COLO668 (cell line): ENCODE measurements at regions not wholly inside any gene's neighbourhood (a gene's known extent, or its start where the extent isn't known, plus 50 kb on each side); places are given as distances from the start of the nearest gene placed in this dataset.
"Not testable (repeated sequence)": the region's sequence is repeated elsewhere in the genome, so short reads cannot be mapped to it uniquely, and the experiment has no call there.

Source experiments
- DNase-seq: peaks from one replicate; lab custom pipeline; 2025; ENCODE audit not compliant: unreplicated experiment; lab: John Stamatoyannopoulos, UW

GRCh38 chr16:59067205-59067604 lies 333.1 kb upstream of the GOT2 start:
- DNase-seq = no peak

DNA sequence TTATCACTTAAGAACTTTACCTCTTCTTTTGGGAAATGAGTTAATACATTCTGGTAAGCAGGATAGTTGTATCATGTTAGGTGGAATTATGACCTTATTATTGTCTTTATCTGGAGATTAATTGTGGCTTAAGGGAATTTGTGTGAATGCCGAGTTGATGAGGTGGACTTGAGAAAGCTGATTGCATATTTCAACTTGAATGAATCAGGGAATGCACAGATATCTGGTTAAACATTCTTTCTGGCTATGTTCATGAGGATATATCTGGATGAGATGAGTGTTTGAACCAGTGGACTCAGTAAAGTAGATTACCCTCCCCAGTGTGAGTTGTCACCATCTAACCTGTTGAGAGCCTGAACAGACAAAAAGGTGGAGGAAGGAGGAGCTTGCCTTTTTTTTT lies 326.1 kb upstream of the GOT2 start:
- no peak for DNase-seq

GRCh38 chr16:59058250-59058649 lies 324.1 kb upstream of the GOT2 start:
- DNase-seq = no peak

GRCh38 chr16:59053911-59054310 lies 319.8 kb upstream of the GOT2 start:
- DNase-seq = no peak

- DNase-seq = no peak
Measured at GRCh38 chr16:59052231-59052630, 318.1 kb upstream of the GOT2 start.

- DNase-seq = no peak
Measured at GRCh38 chr16:59048876-59049275, 314.8 kb upstream of the GOT2 start.

DNA sequence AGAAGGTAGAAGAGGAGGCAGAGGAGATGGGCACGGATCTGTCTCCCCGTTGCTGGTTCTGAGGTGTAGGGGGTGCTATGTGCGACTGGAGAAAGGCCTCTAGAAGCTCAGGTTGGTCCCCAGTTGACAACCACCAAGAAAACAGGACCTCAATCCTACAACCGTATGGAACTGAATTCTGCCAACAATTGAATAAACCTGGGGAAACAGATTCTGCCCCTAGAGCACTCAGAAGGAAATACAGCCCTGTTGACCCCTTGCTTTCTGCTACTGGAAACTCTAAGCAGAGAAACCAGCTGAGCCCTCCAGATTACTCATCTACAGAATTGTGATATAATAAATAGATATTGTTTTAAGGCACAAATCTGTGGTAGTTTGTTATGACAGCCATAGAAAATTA lies 313.0 kb upstream of the GOT2 start:
- no peak for DNase-seq

DNA sequence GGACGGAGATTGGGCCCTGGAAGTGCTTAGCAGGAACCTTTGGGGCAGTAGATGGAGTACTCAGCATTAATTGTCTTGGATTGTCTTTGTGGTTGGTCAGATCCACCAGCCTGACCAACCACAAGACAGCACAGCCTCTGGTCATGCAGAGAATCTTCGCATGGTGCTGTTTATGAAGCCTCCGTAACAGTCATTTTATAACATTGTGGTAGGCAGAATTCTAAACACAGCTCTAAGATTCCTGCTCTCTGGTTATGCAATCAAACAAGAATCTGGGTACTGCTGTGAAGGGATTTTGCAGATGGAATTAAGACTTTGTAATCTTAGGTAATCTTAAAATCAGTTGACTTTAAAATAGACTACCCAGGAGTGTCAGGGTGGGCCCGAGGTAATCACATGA lies 312.2 kb upstream of the GOT2 start:
- no peak for DNase-seq

- no peak for DNase-seq
Measured at GRCh38 chr16:59045501-59045900, 311.4 kb upstream of the GOT2 start.

DNA sequence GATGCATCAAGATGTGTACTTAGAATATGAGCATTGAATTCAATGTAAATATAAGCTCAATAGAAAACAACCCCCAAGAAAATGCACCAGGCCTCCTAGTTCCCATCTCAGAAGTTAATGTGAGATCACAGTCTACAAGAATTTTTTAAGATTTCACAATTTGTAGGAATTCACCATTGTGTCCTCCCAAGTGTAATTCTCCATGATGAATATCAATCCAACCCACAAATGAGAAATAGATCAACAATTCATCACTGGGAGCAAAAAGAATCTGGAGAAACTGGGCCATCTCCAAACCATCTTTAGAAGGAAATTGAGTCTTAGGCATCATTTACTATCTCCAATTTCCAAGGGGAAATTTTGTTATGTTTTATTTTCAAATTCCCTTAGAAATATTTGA lies 310.5 kb upstream of the GOT2 start:
- no peak for DNase-seq

GRCh38 chr16:59042301-59042700 lies 308.2 kb upstream of the GOT2 start:
- no peak for DNase-seq

GRCh38 chr16:59039066-59039720 lies 305.1 kb upstream of the GOT2 start:
- DNase-seq = no peak

DNA sequence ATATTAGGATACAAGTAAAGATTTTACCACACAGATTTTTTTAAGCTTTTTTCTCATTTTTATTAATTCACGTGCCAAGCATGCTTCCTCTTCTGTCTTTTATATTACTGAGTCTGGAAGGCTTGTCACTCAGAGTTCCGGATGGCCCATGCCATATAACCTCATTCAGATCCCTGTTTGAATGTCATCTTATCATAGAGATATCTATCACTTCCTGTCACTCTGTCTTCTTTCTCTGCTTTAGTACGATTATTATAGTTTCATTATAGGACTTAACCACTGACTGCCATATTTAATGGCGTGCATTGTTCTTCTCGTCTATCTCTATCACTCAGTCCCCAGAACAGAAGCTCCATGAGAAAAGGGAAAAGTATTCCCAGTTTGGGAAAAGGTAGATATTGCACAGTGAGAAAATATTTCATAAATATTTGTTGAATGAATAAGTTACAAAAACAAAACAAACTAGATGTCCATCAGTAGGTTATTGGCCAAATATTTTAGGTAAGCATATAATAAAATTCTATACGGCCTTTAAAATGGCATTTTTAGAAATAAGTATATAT lies 296.9 kb upstream of the GOT2 start:
- no peak for DNase-seq

- no peak for DNase-seq
Measured at GRCh38 chr16:59021751-59022150, 287.6 kb upstream of the GOT2 start.

DNA sequence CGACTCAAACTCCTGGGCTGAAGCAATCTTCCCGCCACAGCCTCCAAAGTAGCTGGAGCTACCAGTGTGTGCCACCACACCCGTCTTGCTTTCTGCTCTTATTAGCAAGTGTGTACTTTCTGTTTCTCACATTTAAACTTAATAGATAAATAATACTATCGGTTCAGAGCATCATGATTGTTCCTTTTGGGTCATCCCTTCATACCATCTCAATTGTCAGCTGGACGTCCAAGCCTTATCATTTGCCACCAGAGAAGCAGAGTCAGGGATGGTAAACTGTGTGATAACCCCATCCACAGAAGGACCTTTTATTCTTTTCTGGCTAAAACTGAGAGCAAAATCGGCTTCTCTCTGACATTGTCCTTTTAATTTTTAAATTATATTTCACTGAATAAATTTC lies 279.8 kb upstream of the GOT2 start:
- no peak for DNase-seq

DNA sequence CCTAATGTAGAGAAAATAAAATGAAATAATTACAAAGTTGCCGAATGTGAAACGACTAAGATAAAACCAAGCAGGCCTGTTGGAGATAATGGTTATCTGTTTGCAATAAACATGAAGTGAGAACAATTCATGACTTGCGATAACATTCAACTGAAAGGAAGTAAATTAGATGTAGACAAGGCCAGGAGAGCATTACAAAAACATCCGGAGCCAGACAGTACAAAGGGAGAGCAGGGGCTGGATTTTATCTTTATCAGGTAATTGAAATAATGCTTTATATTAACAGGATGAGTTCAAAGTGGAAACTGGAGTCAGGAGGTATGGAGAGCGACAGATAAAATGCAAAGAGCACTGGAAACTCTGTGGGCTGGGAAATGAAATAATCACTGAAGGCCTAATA lies 265.6 kb upstream of the GOT2 start:
- DNase-seq = no peak

GRCh38 chr16:58992755-58993154 lies 258.6 kb upstream of the GOT2 start:
- DNase-seq = not testable (repeated sequence)

DNA sequence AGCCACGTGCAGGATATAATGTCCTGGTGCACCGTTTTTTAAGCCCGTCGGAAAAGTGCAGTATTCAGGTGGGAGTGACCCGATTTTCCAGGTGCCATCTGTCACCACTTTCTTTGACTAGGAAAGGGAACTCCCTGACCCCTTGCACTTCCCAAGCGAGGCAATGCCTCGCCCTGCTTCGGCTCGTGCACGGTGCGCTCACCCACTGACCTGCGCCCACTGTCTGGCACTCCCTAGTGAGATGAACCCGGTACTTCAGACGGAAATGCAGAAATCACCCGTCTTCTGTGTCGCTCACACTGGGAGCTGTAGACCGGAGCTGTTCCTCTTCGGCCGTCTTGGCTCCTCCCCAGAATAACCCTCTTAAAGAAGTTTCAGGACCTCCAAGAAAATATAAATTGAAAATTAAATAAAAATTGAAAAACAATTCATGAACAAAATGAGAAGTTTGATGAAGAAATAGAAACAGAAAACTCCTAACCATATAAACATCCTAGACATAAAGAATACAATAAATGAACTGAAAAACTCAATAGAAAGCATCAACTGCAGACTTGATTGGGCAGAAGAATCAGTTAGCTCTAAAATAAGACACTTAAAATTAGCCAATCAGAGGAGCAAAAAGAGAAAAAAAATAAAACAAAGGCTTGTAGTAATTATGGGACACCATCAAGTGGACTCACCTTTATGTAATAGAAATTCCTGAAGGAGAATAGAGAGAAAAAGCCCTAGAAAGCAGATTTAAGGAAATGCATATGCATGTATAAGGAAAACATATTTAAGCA lies 249.3 kb upstream of the GOT2 start:
- not testable (repeated sequence) for DNase-seq

- no peak for DNase-seq
Measured at GRCh38 chr16:58970775-58971174, 236.7 kb upstream of the GOT2 start.

- DNase-seq = no peak
Measured at GRCh38 chr16:58963479-58963878, 229.4 kb upstream of the GOT2 start.

DNA sequence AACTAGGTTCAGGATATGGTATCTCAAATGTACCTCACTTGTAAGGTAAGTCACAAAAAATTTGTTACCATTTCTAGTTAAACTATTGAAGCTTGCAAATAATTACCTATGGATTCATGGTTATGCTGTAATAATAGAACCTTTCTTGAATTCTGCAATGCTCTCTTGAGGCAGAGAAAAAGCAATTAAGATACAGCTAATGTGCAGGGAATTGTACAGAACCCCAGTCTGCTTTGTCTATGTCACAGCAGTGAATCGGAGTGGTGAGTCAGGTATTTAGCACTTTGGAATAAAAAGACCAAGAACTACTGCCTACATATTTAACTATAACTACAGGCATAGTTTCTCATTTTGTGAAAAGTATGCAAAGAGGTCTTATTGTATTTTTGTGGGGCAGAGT lies 228.7 kb upstream of the GOT2 start:
- no peak for DNase-seq

DNA sequence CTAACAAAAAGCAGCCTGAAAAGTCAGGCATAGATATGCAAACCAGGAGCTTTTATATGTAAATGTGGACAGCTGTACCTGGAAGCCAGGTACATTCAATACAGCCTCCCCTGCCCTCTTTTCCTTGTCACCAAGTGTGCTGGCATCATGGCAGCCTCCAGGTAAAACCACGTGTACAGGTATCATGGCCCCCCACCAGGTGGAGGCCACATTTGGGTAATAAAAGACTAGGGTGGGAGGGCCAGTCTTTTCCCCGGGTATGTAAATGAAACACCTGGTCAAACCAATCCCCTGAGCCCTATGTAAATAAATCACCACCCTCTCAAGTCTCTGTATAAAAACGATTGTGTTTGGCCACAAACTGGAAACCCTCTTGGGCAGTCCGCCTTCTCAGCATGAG lies 226.4 kb upstream of the GOT2 start:
- DNase-seq = no peak
